ENCODE measurements at regions not wholly inside any gene's neighbourhood (a gene's known extent, or its start where the extent isn't known, plus 50 kb on each side); places are given as distances from the start of the nearest gene placed in this dataset.

DNA sequence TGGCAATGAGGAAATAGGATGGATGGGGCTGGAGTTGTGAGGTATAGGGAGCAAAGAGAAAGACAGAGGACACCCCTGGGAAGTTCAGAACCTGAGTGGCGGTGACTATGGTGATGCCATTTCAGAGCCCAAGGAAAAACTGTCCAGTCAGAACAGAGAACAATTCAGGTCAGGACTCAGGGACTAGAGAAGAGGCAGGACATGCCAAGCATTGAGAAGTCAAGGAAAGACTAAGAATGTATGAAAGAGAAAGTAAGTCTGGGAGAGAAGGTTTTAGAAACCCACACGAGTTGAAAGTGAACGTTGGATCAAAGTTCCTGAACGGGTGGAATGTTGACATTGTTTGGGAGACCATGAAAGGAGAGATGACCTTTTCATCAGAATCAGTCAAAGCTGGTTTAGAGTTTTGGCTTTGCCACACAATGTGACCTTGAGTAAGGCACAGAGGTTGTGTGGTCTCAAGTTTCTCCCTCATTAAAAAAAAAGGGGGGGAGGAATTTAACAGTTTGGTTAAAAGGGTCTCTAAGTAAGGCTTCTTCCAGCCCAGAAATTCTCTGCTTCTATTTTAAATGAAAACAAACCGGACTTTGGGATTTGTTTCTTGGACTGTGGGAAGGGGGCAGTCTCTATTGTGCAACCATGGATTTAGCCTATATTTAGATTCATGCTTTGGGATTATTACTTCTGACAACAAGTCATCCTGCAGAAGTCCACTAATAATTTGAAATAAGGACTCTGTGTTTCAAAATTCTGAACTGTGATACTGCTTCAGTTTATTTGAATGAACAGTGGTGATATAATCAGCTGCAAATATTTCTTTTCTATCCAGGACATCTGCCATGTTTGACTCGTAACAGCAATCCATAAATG, 315.9 kb upstream of the TBL1XR1 start:
- no peak for DNase-seq (ENCODE audit: low spot score)

DNA sequence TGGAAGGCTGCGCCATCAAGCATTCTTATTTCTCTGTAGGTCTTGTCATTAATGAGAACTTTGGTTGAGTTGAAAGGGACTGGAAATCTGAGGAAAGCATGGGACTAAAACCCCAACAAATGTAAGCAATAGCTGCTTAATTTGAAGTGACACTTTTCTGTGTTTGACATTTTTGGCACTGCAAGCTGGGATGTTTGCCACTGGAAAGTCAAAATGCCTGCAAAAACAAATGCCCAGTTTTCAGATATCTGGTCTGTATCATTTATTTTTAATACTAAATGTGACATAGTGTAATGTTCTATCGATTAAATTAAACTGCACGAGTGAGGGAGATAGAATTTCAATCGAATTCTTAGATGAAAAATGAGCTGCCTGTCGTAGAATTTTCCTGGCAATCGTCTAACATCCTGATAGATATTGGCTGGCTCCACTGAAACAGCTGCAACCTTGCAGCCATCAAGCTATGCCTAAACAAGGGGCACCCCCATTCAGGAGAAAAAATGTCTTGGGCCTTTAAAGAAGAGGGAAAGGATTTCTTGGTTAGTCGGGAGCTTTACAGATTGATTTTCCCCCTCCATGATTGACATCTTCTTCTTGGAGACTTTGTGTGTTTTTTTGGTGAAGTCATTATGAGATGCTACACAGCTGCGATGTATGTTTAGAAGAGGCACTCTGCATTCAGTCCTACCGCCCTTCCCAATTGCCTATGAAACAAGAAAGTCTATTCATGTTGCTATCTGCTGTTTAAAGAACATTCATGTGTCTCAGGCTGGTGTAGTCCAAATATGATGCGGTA, 316.7 kb upstream of the TBL1XR1 start:
- no peak for DNase-seq (ENCODE audit: low spot score)

DNA sequence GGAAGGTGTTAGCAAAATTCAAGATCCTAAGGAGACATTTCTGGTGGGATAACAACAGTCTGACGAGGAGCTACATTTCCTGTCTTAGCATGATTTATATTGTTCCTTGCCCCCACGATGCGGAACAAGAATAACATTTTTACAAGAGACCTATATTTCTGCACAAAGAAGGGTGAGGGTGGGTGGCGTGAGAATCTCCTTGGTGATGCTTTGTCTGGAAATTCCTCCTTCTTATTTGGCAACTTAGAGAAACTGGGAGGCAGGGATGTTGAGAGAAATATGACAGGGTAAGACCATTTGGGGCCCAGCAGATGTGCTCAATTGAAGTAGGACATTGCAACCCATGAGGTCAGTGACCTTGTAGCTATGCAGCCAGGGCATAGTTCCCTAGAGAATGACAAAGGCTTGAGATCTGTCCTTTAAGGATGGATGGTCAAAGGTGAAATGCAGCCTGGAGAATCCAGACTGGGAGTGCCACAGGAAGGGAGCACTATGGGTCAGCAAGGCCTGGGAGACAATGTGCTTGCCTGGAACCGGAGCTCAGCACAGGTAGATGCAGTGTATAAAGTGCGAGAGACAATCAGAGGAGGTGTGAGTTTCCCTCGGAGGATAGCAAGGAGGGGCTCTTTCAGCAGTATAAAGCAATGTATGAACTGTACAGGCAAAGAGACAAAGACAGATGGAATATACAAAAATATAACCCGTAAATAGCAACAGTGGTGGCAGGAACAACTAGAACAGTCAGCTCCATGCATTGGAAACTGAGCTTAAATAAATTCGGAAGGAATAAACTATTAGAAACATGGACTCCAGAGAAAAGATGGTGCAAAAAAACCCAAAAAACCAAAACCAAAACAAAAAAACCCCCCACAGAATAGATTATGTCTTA, 317.6 kb upstream of the TBL1XR1 start:
- no peak for DNase-seq (ENCODE audit: low spot score)

DNA sequence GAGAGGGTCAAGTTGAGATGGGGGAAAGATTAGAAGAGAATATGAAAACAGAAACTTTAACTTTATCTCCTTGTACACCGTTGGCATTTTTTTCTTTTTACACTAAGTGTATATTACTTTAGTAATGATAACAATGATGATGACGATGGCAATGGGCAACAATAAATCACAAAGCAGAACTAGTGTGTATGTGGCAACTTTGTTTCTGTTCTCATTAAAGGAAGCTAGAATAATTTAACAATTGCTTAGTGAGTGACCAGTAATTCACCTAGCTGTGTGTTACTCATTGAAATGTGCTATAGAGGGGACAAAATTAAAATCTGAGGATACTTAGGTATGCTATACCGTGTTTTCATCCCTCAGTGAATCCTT, 318.5 kb upstream of the TBL1XR1 start:
- DNase-seq (ENCODE audit: low spot score) = no peak

DNA sequence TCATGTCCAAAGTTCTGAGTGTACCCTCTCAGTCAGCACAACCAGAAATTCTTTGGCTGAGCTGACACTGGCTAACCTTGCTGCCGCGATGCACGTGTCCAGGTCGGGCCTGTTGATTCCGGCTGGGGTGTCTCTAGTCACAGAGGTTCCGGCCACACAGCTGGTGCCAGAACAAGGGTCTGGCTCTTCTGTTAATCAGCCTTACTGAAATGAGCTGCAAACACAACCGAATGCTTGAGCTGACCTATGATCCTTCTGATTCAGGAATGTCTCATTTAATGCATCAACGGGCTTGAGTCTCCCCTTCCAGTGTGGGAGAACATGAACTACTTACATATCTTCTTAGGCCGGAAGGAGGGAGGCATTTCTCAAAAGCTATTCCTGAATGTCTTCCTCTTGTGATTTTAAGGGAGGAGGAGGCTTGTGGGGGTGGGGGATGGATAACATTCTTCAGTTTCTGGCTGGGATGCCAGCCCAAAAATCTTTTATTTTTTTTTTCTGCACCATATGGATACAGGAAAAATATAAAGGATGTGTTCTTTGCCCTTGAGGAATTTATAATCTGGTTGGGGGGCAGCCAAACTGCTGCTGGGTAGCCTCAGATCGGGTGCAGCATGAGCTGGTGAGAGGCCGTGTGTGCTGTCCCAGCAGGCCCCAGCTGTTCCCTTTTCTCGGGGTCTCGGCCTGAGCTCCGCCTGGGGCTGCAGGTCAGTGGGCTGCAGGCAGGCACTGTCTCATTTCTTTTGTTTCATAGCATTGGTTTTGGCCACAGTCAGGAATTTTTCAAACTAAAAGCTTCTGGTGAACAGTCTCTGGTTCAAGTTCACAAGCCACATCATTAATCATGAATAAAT, 319.1 kb upstream of the TBL1XR1 start:
- DNase-seq (ENCODE audit: low spot score) = no peak

DNA sequence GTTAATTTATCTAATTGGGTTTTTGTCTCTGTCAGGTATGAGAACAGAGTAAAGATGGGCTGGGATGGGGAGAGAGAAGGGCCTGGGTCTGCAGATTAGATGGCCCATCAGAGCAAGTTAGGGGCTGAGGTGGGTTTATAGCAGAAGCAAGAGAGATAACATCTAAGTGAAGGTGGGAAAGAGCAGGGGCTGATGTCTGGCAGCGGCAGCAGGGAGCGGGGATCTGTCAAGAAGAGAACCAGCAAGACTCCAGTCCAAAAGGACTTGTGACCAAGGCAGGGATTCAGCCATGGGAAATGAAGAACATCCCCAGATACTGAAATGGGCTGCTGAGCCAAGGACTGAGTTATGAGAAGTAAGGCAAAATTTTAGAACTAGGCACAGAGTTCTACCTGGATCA, 320.6 kb upstream of the TBL1XR1 start:
- no peak for DNase-seq (ENCODE audit: low spot score)

DNA sequence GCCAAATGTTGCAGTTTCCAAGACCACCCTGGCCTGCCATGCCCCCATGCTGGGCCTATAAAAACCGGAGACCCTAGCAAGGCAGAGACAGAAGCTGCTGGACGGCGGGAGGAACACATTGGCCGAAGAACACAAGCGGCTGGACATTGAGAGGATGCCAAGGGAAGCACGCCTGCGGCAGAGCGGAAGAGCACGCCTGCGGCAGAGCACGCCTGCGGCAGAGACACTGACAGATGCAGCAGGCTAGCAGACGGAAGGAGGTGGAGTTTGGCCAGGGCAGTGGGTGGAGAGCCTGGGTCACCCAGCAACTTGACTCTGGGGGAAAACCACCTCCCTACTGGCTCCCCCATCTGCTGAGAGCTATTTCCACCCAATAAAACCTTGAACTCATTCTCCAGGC, 322.3 kb upstream of the TBL1XR1 start:
- DNase-seq (ENCODE audit: low spot score) = no peak

DNA sequence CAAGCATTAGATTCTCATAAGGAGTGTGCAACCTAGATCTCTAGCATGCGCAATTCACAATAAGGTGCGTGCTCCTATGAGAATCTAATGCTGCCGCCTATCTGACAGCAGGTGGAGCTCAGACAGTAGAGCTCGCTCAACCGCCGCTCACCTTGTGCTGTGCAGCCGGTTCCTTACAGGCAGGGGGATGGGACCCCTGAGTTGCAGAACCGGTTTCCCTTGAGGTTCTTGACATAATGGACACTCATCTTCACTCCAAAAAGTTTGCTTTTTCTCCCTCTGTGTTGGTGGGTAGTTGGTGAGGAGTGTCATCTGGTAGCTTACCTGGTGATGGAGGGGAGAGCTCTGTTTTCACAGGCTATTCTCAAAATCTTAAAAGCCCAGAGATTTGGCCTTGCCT, 324.0 kb upstream of the TBL1XR1 start:
- no peak for DNase-seq (ENCODE audit: low spot score)

DNA sequence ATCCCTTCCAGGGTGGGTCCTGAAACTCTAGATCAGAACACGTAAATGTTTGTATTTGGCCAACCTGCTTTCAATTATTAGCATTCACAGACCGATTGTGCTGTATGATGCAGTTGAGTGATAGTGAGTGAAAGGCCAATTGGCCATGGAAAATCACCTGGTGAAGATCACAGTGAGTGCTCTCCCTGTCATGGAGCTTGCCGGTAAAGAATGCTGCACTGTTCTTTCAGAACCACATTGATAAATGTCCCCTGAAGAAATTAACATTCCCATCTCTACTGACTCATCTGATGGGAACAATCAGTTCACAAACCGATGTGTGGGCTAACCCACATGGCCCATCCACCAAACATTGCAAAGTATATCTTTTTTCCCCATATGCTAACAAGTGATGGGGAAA, 324.8 kb upstream of the TBL1XR1 start:
- DNase-seq (ENCODE audit: low spot score) = no peak

DNA sequence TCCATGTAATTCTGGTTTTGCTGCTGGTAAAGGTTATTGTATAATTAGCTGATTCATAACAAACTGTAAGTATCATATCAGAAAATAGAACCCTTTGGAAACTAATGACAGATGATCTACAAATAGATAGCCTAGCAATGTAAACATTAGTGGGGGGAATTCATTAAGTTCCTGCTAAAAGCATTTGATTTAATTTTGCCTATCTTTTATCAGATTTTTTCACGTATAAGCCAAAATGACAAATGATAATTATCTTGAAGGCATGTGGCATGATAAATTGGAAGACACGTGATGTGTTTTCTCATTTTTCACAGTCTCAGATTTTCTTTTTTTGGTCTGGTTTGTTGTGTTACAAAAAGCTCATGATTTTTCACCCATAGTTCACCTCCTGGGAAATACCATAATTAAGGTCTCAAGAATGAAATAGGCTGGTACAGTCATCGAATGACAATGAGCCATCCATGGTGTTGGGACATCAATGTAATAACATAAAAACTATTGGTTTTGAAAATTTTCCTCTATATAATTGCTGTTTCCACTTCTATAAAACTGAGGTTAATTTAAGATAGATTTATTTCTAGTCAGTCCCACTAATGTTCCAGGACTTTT, 325.9 kb upstream of the TBL1XR1 start:
- DNase-seq (ENCODE audit: low spot score) = no peak

DNA sequence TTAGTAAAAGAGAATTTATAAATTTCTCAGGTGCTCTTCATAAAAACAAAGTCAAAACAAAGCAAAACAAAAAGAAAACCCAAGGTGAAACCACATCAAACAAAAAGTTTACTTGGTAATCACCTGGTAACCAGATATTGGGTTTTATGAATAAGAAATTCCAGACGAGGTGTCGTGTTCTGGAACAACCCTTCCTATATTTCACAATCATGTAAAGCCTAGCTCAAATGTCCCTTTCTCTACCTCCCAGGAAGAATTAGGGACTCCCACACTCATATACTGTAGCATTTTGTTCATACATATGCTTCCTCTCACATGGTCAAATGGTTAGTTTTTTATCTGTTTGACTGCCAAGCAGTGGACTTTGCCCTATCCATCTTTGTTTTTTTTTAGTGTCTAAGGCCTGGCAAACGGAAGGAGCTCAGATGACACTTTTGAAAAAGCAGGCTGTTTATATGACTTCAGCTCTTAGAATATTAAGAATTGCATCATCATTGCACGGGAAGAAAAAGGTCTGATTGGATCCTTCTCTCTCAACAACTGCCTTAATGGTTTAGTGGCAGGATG, 326.7 kb upstream of the TBL1XR1 start:
- no peak for DNase-seq (ENCODE audit: low spot score)

DNA sequence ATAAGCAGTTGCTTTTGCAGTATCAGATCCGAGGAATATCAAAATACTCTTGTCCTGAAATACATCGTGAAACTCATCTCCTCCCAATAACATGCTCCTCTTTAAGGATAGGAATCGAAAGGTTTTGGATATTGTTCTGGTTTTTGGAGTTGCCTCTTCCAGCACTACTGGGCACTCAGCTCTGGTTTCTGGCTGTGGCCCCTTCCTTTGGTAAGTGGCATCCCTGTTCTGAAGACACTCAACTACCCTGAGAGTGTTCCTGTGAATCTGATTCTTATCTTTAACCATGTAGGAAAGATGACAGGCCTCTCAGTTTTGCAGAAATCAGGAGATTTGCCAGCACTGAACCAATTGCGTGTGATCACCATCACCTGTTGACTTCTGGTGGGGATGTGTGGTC, 327.5 kb upstream of the TBL1XR1 start:
- no peak for DNase-seq (ENCODE audit: low spot score)

DNA sequence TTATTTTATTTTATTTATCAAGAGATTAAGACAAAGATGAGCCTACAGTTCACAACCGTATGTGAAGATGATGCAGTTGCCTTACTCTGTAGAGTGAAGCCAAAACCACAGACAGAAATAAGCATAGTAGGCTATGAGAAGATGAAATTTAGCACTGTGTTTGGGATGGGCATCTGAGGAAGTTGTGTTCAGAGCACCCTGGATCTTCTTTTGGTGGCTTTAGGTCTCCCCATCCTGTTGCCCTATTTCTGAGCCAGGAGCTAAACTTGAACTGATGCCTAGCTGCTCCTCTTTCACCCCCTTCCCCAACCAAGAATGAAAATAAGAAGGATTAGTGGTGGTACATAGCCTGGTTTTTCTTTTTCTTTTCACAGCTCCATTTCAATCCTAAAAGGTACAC, 328.1 kb upstream of the TBL1XR1 start:
- DNase-seq (ENCODE audit: low spot score) = no peak

DNA sequence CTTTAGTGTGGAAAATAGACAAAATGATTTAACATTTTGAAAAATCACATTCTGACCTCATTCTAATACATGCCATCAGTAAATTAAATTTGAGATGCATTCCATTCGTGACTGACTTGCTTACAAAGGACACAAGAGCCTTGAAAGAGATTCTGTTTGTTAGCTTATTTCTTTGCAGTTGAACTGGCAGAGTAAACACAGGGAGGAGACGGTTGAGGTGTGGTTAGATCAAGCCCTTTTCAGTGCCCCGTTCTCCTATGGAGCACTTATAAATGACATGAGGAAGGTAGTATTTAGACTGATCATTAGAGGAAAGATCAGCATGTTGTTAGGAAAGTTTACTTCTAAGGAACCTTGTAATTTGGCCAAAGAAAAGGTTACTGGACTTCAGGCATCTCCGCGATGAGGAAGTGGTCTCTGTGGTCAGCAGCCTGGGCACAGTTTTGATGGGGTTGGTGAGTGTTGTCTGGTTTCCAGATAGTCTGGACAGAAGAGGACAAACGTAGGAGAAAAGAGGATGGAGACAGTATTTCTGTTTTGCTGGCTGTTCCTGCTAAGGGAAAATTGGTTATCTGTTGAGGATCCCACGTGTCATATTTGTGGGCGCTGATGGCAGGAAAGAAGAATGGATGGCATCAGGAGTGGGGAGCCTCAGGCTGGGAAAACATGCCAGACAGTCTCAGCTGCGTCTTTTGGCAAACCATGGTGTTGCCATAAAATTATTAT, 328.9 kb upstream of the TBL1XR1 start:
- DNase-seq (ENCODE audit: low spot score) = no peak

DNA sequence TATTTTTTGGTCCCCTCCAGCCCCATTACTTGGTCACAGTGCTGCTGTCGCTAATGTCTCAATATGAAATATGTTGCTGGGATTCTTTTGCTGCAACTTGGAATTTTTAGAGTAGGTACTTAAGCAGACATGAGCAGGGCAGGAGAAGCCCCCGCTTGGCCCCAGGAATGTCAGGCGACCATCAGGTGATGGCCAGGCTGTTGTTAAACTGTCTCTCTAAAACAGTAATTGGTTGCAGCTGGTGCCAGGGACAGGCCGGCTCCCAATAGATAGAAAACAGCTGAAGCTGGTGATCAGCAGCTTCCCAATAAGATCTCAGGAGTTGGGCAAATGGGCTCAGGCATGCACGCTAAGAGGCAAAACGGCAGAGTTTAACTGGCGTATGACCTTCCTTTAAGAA, 329.9 kb upstream of the TBL1XR1 start:
- no peak for DNase-seq (ENCODE audit: low spot score)

DNA sequence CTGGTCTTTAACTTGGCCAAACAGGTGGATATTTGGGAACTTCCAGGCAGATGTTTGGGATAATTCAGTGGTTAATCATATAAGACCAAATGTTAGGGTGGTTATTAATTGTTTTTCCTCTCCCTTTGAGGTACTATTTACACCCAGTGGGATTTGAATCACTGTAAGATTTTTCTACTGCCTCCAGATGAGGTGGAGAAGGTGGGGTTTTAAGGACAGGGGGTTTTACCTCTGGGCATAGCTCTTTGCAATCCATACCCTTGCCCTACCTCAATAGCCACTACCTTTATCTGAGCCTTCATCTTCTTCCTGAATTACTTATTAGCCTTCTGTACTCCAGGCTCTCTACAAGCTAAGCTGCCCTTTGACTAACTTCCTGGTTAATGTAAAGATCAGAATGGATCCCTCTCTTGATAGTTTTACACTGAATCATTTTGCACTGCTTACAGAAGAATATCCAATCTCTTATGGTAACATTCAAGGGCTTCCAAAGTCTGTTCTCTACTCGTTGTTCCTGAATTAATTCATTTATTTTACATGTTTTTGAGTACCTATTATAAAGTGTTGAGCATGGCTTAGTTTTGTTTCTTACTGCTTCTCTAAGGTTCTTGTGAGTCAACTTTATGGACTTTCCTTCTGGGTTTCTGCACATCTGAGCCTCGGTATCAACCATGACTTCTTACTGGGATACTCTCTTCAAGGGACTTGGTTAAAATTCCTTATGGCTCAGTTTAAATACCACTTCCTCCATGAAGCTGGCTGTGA, 331.2 kb upstream of the TBL1XR1 start:
- DNase-seq (ENCODE audit: low spot score) = no peak

DNA sequence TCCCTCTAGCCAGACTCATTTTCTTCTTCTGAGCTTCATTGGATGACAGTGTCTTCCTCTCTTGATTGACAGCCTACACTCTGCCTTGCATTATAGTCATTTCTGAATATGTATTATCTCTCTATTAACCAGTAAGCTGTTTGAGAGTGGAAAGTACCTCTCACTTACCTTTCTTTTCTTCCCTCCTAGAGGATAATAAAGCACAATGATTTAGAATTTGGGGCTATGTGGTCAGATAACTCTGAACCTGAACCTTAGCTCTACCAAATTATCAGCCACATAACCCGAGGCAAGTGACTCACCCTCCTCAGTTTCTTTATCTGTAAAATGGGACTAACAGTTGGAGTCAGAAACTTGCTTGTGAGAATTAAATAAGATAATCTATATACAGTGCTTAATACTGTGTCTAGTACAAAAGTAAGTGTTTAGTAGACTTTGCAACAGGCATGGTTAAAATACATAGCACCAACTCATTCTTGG, 331.8 kb upstream of the TBL1XR1 start:
- no peak for DNase-seq (ENCODE audit: low spot score)

DNA sequence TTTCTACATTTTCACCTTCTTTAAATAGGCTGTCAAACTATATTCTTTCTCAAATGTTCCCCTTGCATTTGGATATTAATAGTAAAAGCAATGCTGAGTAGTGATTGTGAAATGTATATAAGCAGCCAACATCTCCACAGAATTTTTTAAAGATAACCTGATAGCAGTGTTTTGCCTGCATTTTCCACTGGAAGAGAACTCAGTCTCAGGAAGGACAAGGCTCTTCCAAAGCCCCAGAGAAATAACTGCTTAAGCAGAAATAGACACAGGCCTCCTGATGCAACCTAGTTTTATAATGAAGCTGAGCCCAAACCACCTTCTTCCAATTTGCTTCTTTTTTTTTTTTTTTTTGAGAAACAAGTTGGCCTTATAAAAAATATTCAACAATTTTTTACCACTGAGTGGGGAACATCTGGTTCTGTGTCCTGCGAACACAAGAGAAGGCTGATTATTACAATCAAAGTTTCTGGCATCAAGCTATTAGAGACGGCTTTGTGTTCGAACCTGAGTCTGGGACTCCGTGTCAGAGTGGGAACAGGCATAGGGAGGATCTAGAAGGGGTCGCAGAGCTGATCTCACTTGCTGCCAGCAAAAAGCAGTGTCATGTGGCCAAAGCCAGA, 332.5 kb upstream of the TBL1XR1 start:
- DNase-seq (ENCODE audit: low spot score) = no peak

DNA sequence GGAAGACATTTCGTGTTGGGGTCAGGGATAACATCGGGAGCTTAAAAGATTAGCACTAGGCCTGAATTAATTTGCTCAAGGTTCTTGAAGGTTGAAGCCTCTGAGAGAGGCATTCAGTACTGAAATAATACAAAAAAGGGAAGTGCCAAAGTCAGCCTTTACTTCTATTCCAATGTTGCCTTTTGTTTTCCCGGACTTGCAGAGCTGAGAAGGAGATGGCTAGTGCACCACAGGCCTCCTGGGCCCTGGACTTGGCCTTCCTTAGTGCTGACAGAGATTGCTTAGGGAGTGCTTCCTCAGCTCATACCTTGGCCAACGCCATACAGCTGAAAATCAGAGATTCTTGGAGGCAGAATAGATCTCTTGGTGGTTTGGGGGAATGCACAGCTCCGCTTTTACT, 333.6 kb upstream of the TBL1XR1 start:
- no peak for DNase-seq (ENCODE audit: low spot score)
